Stimulated activated CD4-positive, alpha-beta T cell treated with anti-CD3 and anti-CD28 coated beads, Interleukin-15, amount 100 ng/mL, for 1 hour (primary cell): ENCODE measurements at regions not wholly inside any gene's neighbourhood (a gene's known extent, or its start where the extent isn't known, plus 50 kb on each side); places are given as distances from the start of the nearest gene placed in this dataset.
"Not testable (repeated sequence)": the region's sequence is repeated elsewhere in the genome, so short reads cannot be mapped to it uniquely, and the experiment has no call there.

Experiments used
- DNase-seq, 2 donors: peaks; one replicate each; pipeline ENCODE4 v3.0.0-alpha.2; 2020; ENCODE audit warnings: low read depth in 1 of 2, low spot score in 1 of 2

GRCh38 chr5:159682623-159683022 lies 233.7 kb upstream of the ADRA1B start:
- no peak for DNase-seq

GRCh38 chr5:159687892-159688291 lies 228.4 kb upstream of the ADRA1B start:
- not testable (repeated sequence) for DNase-seq

- no peak for DNase-seq
Observed at GRCh38 chr5:159695741-159696294, 220.5 kb upstream of the ADRA1B start.

DNA sequence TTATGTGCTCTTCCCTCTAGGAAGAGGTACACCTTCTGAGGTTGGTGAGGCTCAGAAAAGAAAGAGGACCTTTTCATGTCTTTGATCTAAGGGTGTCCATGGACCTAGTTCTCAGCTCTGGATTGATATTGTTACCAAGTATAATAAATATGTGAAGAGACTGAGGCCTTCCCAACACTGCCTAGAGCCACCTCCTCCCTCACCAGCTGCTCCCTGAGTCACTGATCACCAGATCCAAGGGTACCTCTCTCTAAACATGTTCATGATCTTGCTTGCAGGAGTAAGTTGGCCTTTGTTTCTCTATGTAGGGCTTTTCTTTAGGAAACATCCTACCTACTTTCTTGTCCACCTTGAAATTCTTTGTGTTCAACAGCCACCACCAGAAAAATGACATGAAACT lies 218.8 kb upstream of the ADRA1B start:
- no peak for DNase-seq

- DNase-seq: no peak
Observed at GRCh38 chr5:159698322-159698721, 218.0 kb upstream of the ADRA1B start.

- no peak for DNase-seq
Observed at GRCh38 chr5:159700016-159700415, 216.3 kb upstream of the ADRA1B start.

- DNase-seq: no peak
Observed at GRCh38 chr5:159702301-159702700, 214.0 kb upstream of the ADRA1B start.

DNA sequence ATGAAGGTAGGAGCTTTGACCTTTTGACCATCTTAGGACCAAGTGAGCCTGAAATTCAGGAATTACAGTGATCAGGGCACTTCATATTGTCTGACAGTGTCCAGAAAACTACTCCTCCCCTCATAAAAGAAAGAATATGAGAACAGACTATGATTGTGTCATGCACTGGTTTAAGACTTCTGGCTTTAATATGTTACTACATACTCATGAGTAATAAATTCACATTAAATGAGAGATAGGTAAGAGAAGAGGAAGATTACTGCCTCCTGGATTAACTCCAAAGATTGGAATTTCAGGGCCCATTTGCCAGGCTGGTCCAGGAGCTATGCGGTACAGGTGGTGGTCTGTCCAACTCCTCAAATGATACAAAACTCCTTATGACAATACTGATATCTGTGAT lies 213.5 kb upstream of the ADRA1B start:
- DNase-seq: no peak

- DNase-seq: no peak
Observed at GRCh38 chr5:159704160-159704559, 212.1 kb upstream of the ADRA1B start.

- DNase-seq: no peak
Observed at GRCh38 chr5:159705948-159706347, 210.3 kb upstream of the ADRA1B start.

GRCh38 chr5:159708090-159708489 lies 208.2 kb upstream of the ADRA1B start:
- DNase-seq: no peak

GRCh38 chr5:159712672-159713071 lies 203.6 kb upstream of the ADRA1B start:
- no peak for DNase-seq

- no peak for DNase-seq
Observed at GRCh38 chr5:159713254-159713653, 203.0 kb upstream of the ADRA1B start.

DNA sequence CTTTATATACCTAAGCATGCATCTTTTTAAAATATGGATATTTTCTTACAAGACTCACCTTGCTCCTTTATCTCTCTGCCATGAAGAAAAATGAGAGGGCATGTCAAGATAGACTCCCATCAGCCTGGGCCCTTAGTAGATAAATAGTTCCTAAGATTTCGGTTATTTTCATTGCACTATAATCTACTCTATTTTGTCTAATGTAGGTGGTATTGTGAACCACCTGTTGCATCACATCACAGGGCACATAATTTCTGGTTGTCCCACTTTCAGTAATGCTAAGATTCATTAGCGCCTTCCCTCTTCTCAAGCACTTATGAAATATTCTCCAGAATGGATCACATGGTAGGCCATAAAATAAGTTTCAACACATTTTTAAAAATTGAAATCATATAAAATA lies 202.5 kb upstream of the ADRA1B start:
- no peak for DNase-seq

- no peak for DNase-seq
Observed at GRCh38 chr5:159725475-159725874, 190.8 kb upstream of the ADRA1B start.

GRCh38 chr5:159727167-159727566 lies 189.1 kb upstream of the ADRA1B start:
- DNase-seq: no peak

DNA sequence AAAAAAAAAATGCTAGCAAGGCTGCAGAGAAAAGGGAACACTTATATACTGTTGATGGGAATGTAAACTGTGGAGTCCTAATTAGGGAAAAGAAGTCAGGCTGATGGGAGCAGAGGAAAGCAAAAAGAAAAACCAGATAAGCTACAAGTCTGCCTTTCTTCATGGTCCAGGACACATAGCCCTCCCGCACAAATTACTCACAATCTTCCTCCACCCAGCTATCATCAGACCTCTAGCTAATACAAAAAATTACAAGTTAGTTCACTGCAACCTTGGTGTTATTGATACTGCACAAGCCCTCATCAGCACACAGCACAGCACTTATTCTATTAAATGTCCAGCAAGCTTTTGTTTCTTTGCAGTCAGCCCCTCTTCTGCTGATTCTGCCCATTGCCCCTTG lies 186.0 kb upstream of the ADRA1B start:
- no peak for DNase-seq

GRCh38 chr5:159732220-159732619 lies 184.1 kb upstream of the ADRA1B start:
- DNase-seq: no peak

DNA sequence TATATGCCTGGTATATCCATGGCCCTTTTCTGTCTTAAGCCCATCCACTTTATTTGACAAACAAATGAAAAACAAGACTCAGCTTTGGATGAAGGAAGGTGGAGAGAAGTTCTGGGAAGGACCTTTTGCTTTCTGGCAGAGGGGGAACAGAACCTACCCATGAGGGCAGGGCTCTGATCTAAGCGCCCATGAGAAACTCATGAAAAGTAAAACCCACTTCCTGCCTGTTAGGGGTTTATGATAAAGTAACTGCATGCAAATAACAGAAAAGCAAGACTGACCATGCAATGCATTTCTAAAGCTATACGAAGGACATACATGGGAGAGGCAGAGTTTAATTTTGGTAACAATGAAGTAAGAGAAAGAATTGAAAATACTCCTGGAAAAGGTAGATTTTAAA lies 181.9 kb upstream of the ADRA1B start:
- DNase-seq: no peak

DNA sequence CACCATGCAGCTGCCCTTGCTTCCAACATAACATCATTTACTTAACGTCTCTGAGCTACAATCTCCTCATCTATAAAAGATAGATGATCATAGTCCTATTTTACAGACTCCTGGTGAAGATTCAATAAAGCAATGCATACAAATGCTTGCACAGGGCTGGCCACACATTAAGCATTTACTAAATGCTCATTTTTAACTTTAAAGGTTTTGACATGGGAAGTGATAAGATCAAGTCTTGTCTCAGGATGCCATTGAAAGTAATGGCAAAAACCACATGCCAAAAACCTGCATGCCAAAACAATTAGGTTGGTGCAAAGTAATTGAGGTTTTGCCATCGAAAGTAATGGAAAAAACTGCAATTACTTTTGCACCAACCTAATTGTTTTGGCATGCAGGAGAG lies 181.2 kb upstream of the ADRA1B start:
- DNase-seq: no peak

DNA sequence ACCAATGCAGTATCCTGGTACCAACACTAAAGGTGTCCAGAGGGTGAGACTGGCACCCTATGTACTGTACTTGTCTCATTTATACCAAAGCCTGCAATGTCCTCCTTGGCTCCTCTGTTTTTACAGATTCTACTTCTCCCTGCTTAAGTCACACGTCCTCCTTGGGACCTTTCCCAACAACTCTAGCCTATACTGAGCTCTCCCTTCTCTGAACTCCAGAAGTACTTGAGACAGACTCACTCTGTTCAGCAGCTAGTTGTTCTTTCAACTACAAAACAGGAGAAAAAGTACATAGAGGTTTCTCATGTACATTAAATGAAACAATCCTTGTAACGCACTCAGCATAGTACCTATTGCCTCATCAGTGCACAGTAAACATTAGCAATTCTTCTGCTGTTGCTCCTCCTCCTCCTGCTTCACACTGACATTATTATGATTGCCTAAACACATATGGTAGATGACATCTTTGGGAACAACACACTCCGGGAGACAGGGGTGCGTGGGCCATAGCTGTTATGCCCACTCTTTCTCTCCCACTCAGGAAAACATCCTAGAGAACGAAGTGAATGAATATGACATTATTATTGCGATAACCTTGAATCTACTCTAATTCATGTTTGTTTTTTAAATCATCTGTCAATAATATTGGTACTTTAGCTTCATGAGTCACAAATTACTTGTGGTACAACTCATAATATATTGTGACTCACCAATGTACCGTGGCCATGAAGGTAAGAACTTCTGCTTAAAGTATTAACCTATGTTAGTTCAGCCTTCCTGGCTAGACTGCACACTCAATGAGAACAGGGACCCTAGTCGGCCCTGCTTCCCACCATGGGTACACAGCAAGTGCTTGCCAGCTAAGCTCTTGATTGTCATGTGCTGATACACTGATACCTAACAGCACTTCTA lies 180.3 kb upstream of the ADRA1B start:
- DNase-seq: no peak

DNA sequence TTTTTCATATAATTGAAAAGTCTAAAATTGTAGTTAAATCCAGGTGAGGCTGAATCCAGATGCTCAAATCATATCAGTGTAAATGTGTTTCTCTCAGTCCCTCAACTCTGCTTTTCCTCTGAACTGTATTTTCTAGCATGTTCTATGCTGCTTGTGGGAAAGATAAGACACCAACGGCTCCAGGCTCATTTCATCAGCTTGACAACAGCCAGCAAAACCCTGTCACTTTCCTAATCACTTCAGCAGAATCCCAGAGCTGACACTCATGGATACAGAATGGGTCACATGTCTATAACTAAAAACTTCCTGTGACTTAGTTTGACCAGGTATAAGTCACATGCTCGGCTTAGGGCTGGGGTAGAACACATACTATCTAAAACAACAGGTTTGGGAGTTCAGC lies 179.4 kb upstream of the ADRA1B start:
- no peak for DNase-seq

DNA sequence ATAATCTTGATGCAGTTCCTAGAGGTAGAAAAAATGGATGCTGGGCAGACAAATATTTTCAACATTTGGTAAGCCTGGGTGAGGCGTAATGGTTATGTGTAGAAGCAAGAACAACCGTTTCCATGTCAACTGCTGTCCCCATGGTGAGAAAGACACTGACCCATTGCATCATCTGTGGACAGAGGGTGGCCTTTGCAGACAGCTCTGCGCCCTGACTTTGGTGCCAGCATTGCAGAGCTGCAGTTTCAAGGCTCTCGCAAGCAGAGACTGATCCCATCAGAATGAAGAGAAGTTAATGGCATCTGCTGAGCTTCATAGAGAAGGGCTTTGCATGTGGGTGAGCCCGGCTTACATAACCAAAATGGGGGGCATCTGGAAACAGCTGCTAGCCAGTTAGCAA lies 179.0 kb upstream of the ADRA1B start:
- DNase-seq: no peak
